Activated T-helper 1 cell treated with Interleukin-2 at 50 U/mL for 16 hours (primary cell): ENCODE measurements at regions not wholly inside any gene's neighbourhood (a gene's known extent, or its start where the extent isn't known, plus 50 kb on each side); places are given as distances from the start of the nearest gene placed in this dataset.

Experiments used
- DNase-seq: peaks from one replicate; pipeline ENCODE4 v3.0.0-alpha.2; 2020; ENCODE audit warnings: low read depth

GRCh38 chr2:43127941-43128558 lies 98.4 kb downstream of the ZFP36L2 start:
- no peak for DNase-seq

- peak; percentile 84 for DNase-seq
Measured at GRCh38 chr2:43127208-43127940, 99.0 kb downstream of the ZFP36L2 start.

DNA sequence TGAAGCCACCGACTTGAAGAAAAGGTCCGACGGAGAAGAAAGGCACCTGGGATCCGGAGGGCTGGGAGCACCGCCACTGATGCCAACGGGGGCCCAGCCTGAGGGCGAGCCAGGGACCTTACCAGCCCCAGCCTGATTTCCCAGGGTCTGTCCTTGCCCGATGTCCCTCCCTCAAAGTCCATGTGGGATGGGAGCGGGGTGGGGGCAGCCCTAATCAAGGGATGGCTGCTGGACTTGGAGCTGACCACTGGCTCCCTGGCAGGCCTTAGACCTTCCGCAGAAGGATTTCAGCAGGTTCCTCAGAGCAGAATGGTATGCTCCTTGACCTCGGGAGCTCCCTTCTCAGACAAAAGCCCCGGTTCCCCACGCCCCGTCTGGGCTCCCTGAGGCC lies 99.6 kb downstream of the ZFP36L2 start:
- no peak for DNase-seq

GRCh38 chr2:43125090-43125998 lies 101.1 kb downstream of the ZFP36L2 start:
- DNase-seq = no peak

GRCh38 chr2:43124687-43125057 lies 101.7 kb downstream of the ZFP36L2 start:
- DNase-seq = no peak

- no peak for DNase-seq
Measured at GRCh38 chr2:43123981-43124686, 102.3 kb downstream of the ZFP36L2 start.

DNA sequence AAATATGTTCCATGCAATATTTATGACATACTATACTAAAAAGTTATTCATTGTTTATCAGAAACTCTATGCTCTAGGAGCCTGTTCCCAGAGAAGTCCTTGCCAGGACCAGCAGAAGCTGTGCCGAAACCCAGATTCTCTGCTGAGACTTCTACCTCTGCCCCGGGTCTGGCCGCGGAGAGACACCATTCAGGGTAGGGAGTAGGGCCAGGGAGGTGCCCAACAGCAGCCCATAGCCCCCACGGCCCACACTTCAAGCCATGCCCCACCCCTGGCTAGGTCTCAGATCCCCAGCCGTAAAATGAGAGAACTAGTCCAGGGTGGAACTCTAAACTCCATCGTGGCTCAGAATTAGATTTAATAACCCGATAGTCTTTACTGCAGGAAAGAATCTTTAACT lies 102.9 kb downstream of the ZFP36L2 start:
- DNase-seq = no peak

DNA sequence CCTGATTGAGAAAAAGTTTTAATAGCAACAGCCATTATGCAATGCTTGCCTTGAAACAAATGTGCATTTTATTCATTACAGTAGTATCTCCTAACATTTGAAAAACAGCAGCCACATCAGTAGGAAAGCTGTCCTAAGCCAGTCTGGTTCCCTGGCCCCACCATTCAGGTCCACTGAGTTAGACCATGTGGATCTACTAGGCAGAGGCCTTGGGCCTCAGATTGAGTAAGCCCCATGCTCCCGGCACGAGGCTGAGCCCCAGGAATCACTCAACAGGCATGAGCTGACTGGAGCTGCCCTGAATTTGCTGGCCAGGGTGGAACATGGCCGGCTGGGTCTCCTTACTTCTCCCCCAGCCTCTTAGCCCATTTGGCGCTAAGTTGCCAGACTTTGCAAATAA lies 103.4 kb downstream of the ZFP36L2 start:
- DNase-seq = no peak

DNA sequence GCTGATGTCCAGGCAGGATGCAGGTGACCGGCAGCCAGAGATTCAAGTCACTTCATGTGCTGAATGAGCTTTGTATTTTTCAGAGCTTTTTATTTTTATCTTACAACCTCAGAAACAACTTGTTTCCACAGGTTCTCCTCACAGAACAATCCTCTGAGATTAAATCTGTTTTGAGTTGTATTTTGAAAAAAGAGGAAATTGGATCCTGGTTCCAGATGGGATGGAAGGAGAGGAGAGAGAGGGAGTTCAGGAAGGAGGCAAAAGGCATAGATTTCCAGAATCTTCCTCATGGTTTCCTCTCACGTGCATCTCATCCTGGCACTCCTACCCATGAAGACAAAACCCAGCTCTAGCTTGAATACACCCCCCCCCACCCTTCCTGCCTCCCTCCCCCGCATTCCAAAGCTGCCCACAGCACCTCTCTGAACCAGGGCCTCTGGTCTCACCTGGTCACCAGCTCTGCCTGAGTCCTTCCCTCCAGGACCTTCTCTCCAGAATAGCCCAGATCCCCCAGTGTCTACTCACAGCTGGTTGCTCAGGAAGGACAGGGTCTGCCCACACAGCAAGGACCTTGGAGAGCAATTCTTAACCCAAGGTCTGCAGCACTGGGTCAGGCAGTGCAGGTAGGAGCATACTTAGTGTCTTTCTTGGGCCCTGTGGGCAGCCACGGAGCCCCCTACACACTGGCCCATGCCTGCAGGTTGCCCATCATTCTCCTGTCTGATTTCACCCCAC lies 104.7 kb downstream of the ZFP36L2 start:
- no peak for DNase-seq

- no peak for DNase-seq
Measured at GRCh38 chr2:43119303-43119702, 107.1 kb downstream of the ZFP36L2 start.

GRCh38 chr2:43117521-43118143 lies 108.8 kb downstream of the ZFP36L2 start:
- DNase-seq = no peak

- no peak for DNase-seq
Measured at GRCh38 chr2:43116988-43117387, 109.4 kb downstream of the ZFP36L2 start.

DNA sequence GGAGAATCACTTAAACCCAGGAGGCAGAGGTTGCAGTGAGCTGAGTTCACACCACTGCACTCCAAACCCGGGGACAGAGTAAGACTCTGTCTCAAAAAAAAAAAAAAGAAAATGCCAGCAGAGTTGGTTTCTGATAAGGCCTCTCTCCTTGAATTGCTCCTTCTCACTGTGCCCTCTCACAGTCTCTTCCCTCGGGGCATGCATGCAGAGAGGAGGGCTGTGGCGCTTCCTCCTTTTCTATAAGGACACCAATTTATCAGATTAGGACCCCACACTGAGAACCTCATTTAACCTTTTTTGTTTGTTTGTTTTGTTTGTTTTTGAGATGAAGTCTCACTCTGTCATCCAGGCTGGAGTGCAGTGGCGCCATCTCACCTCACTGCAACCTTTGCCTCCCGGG lies 110.5 kb downstream of the ZFP36L2 start:
- DNase-seq = no peak

- DNase-seq = no peak
Measured at GRCh38 chr2:43114210-43114609, 112.2 kb downstream of the ZFP36L2 start.

DNA sequence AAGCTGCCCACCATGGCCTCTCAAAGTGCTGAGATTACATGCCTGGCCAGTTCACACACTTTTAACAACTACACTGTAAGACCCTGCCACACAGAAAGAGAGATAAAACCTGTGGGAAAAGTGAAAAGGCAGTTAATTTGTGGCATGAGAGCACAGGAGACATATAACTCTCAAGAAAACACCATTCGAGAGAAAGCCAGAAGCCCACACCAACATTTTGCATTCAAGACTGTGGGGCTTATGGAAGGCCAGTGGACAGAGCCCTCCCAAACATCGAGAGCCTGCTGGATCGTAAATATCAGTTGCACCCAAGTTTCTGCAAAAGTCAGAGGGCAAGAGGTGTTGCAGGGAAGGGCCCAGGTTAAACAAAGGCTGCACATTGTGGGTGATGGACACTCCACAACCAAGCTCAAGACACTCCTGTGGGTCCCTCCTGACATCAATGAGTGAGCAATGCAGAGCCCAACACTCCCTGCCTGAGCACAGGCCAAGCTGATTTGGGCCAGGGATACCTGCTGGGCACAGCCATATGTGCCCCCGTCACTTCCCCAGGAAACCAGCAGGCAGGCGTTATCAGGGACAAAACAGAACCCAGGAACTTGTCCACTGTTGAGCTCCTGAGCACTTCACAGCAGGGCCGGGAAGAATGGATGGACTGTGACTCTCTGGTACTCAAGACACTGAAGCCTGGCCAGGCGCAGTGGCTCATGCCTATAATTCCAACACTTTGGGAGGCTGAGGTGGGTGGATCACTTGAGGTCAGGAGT lies 114.4 kb downstream of the ZFP36L2 start:
- DNase-seq = no peak

GRCh38 chr2:43110442-43110871 lies 115.9 kb downstream of the ZFP36L2 start:
- no peak for DNase-seq

GRCh38 chr2:43109261-43109743 lies 117.1 kb downstream of the ZFP36L2 start:
- DNase-seq = no peak

DNA sequence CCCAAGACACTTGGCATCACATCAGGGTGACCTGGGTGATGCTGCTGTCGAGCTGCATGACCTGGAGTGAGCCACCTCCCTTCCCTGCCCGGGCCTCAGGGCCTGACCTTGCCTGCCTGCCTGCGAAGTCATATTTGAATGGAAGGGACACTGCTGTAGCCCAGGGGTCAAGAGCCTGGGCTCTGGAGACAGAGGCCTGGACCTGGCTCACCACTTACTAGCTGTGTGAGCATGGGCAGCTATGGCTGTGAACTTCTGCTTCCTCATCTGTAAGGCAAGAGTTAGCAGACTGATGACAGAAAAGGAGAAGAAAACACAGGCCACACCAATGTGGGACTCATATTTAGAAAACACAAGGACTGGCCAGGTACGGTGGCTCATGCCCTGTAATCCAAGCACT lies 118.7 kb downstream of the ZFP36L2 start:
- DNase-seq = no peak

DNA sequence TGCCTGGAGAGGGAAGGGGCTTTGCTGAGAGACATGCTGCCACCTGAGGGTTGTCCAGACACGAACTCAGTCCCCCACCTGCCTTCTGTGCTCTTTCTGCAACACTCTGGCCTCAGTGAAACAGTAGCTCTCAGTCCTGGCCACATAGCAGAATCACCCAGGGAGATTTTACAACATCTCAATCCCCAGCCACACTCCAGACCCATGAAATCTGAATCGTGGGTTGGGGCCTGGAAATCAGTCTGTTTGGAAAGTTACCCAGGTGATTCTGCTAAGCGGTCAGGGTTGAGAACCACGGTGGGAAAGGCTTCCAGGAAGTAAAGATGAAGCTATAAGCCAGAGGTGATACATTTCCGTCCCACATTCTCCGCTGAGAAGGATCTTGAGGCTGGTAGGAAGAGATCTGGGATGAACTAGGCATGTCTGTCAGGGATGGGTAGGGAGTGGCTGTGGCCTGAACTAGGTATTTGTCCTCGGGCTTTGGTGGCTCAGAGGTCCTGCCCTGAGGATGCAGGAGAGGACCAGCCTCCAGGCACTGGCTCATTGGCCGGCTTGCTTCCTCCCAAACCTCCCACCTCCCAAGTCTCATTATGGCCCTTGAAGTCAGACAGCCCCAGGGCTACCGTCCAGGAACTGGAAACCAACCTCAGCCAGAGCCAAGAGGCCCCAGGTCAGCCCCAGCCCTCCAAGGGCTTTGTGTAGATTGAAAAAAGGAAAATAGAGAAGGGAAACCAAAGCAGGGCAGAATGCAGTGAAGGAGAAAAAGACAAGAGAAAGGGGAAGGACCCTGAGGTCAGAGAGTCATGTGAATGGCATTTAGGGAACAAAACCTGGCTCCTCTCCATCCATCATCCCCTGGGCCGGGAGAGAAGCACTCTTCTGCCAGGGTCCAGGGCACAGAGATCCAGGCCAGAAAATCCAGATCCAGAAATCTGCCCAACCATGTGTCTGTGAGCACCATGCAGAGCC lies 119.6 kb downstream of the ZFP36L2 start:
- no peak for DNase-seq
